ENCODE measurements at regions not wholly inside any gene's neighbourhood (a gene's known extent, or its start where the extent isn't known, plus 50 kb on each side); places are given as distances from the start of the nearest gene placed in this dataset.

- no peak for TF ChIP-seq CTCF (IDR thresholded peaks at IDR 0.05)
These were observed 91.7 kb downstream of the MRPS30 start for GRCh38 chr5:44900273-44900954.

GRCh38 chr5:44907396-44907795 lies 98.6 kb downstream of the MRPS30 start:
- H3K4me1 ChIP-seq (ENCODE audit: low read depth), result no peaks in the 10 kb centered on the region
- H3K36me3 ChIP-seq (ENCODE audit: low read depth), result no peaks in the 10 kb centered on the region
- H3K4me3 ChIP-seq, result no peak overlapping the region
- TF ChIP-seq CTCF (IDR thresholded peaks at IDR 0.05), result no peak
- DNase-seq, result no peak
- intact Hi-C loops (cut with DNase I, micrococcal nuclease), result no loop called here
- ATAC-seq, result no peak
- peaks cover 4% of the 10 kb centered on the region for H3K9me3 ChIP-seq

More at GRCh38 chr5:44900273-44900954, 91.7 kb downstream of the MRPS30 start:
- Histone ChIP-seq H3K4me3 (no peak overlapping the region), H3K4me1 (ENCODE audit: low read depth) (no peaks in the 10 kb centered on the region), H3K36me3 (ENCODE audit: low read depth) (no peaks in the 10 kb centered on the region), H3K9me3 (peaks cover 12% of the 10 kb centered on the region)
- DNase-seq, result no peak
- ATAC-seq, result no peak
- intact Hi-C loops (cut with DNase I, micrococcal nuclease), result no loop called here

- intact Hi-C loops (cut with DNase I, micrococcal nuclease), result no loop called here
- DNase-seq, result no peak
- Histone ChIP-seq H3K4me1 (ENCODE audit: low read depth) (no peaks in the 10 kb centered on the region), H3K4me3 (no peak overlapping the region), H3K9me3 (peaks cover 8% of the 10 kb centered on the region), H3K36me3 (ENCODE audit: low read depth) (no peaks in the 10 kb centered on the region)
- no peak for ATAC-seq
- no peak for TF ChIP-seq CTCF (IDR thresholded peaks at IDR 0.05)
These were observed 100.3 kb downstream of the MRPS30 start for GRCh38 chr5:44909004-44909403.

GRCh38 chr5:44911501-44911900 lies 102.8 kb downstream of the MRPS30 start:
- Histone ChIP-seq H3K4me3 (no peak overlapping the region), H3K36me3 (ENCODE audit: low read depth) (no peaks in the 10 kb centered on the region), H3K9me3 (peaks cover 7% of the 10 kb centered on the region), H3K4me1 (ENCODE audit: low read depth) (no peaks in the 10 kb centered on the region)
- no peak for TF ChIP-seq CTCF (IDR thresholded peaks at IDR 0.05)
- intact Hi-C loops (cut with DNase I, micrococcal nuclease), result no loop called here
- DNase-seq (no peak), ATAC-seq (no peak)

GRCh38 chr5:44914221-44914620 lies 105.5 kb downstream of the MRPS30 start:
- no peak overlapping the region for H3K4me3 ChIP-seq
- H3K36me3 ChIP-seq (ENCODE audit: low read depth), result no peaks in the 10 kb centered on the region
- peaks cover 7% of the 10 kb centered on the region for H3K9me3 ChIP-seq
- ATAC-seq (no peak), DNase-seq (no peak)
- no peak for TF ChIP-seq CTCF (IDR thresholded peaks at IDR 0.05)
- H3K4me1 ChIP-seq (ENCODE audit: low read depth), result no peaks in the 10 kb centered on the region
- intact Hi-C loops (cut with DNase I, micrococcal nuclease), result no loop called here

DNA sequence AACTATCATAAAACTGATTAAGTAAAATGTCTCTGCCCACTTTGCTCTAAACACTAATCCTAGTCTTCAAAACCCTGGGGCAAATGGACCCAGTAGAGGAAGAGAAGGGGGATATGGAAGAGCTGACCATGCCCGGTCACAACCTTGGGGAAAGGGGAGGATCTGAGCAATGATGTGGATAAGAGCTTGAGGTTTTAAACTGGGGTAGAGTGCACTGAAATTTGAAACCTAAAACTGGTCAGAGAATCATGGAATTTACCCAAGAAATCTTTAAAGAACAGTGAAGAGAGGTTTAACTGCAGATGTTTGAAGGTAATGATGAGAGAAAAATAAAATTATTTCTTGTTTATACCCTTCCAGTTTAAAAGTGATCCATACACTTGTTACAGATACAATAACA lies 110.8 kb downstream of the MRPS30 start:
- intact Hi-C loops (cut with DNase I, micrococcal nuclease), result no loop called here

More for the DNA sequence above, 110.8 kb downstream of the MRPS30 start:
- ATAC-seq, result no peak
- H3K36me3 ChIP-seq (ENCODE audit: low read depth), result no peaks in the 10 kb centered on the region
- H3K9me3 ChIP-seq, result peaks cover 6% of the 10 kb centered on the region
- H3K4me3 ChIP-seq, result no peak overlapping the region
- DNase-seq, result no peak
- TF ChIP-seq CTCF (IDR thresholded peaks at IDR 0.05), result no peak
- no peaks in the 10 kb centered on the region for H3K4me1 ChIP-seq (ENCODE audit: low read depth)

Data from mucosa of descending colon (tissue), 3 donors.